OCI-M1 (cell line): ENCODE measurements at regions not wholly inside any gene's neighbourhood (a gene's known extent, or its start where the extent isn't known, plus 50 kb on each side); places are given as distances from the start of the nearest gene placed in this dataset.

Source experiments
- DNase-seq: peaks from one replicate; lab custom pipeline; 2025; lab: John Stamatoyannopoulos, UW

- no peak for DNase-seq
Measured at GRCh38 chr1:59123081-59123681, 173.7 kb upstream of the FGGY start.

GRCh38 chr1:59124166-59124565, 172.7 kb upstream of the FGGY start:
- DNase-seq, result no peak

DNA sequence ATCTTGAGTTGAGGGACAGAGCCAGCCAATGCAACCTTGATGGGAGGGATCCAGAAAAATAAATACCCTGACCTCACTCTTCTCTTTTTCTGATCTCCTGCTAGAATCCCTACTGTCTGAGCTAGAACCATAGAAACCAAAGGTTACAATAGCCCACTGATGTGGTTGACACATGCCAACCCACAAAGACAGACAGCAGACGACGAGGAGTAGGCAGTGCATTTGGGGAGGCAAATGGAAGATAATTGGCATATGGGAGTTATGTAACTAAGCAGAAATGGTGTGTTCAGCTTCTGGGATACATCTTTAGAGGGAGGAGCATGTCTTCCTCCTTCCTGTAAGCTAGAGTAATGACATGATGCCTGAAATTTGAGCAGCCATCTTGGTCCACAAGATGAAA, 171.7 kb upstream of the FGGY start:
- DNase-seq, result no peak

GRCh38 chr1:59125676-59126320, 171.1 kb upstream of the FGGY start:
- DNase-seq, result no peak

- no peak for DNase-seq
Measured at GRCh38 chr1:59126366-59126765, 170.5 kb upstream of the FGGY start.

DNA sequence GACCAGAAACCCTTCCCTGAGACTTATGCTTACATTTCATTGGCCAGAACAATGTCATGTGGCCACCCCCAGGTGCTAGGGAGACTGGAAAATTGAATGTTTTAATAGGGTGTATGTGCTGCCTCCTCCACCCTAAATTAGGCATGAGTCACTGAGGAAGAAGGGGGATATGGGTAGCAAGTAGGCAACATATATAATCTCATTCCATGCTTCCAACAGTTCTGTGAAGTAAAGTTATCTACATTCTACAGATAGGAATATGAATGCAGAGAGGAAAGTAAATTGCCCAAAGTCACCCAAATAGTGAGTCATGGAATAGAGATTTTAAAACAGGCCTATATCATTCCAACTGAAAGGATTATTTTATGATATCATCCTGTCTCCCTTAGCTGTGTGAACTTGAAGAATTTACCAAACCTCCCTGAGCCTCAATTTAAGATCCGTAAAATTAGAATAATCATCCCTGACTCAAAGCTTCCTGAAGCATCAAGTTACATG, 168.6 kb upstream of the FGGY start:
- no peak for DNase-seq

DNA sequence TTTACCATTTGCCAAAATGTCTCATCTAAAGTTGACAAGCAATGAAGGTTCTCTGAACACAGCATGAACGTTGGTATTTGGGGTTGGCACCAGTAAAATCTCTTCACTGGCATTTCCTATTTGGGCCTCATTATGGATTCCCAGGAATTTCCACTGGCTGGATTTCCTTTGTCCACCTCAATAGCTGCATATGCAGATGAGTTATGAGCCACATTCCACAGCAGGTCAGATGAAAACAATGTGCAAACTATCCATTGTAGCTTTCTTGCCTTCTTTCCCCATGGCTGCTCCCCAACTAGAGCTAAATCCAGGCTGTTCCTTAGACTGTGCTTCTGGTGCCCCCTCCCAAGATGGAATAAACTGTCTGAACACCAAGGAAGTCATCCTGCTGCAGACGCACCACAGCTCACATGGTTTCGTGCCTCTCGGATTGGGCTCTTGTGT, 168.1 kb upstream of the FGGY start:
- no peak for DNase-seq

GRCh38 chr1:59132295-59132694, 164.6 kb upstream of the FGGY start:
- no peak for DNase-seq

DNA sequence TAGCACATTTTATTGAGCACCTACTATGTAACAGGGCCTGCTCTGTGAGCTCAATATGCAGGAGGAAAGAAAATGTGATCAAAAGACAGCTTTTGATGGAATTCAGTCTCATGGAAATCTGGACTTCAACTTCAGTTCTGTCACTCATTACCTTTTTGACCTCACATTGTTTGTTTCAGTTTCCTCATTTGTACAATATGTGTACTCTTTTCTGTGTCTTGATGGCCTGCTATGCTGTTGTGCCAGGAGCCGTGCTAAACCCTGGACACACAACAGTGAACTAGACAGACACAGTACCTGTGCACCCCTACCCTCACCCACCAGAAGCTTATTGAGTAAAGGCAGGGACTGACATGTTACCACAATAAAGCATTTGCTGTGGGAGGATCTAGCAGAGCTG, 162.9 kb upstream of the FGGY start:
- DNase-seq, result no peak

- no peak for DNase-seq
Measured at GRCh38 chr1:59135761-59136255, 161.1 kb upstream of the FGGY start.

DNA sequence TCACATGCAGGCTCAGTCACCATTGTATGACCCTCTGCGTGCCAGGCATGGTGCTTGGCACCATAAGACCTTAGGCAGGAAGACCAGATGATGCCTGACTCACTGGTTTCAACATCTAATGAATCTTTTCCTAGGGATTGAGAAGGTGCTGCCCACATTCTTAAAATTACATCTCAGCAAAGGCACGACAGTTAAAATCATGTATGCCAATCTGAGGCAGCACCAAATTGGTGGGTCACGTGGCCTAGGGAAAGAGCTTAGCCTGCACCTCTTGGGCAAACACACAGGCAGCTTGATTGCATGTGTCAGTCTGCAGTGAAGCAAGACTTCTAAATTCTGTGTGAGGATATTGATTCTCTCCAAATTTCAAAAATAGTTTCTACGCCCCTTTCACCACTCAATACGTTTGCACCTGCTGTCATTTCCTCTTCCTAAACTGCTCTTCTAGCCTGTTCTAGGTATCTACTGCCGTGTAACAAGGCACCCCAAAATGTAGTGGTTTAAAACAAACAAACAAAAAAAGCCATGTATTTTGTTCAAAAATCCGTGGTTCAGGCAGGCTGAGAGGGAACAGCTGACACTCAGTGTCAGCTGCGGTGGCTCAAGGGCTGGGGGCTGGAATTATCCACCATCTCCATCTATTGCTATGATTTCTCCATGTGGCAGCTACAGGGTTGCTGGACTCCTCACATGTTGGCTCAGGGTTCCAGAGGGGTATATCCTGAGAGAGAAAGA, 160.2 kb upstream of the FGGY start:
- no peak for DNase-seq

- no peak for DNase-seq
Measured at GRCh38 chr1:59137276-59137615, 159.6 kb upstream of the FGGY start.

GRCh38 chr1:59137968-59138367, 158.9 kb upstream of the FGGY start:
- DNase-seq, result no peak

- DNase-seq, result peak; percentile 7
Measured at GRCh38 chr1:59138402-59138801, 158.5 kb upstream of the FGGY start.

DNA sequence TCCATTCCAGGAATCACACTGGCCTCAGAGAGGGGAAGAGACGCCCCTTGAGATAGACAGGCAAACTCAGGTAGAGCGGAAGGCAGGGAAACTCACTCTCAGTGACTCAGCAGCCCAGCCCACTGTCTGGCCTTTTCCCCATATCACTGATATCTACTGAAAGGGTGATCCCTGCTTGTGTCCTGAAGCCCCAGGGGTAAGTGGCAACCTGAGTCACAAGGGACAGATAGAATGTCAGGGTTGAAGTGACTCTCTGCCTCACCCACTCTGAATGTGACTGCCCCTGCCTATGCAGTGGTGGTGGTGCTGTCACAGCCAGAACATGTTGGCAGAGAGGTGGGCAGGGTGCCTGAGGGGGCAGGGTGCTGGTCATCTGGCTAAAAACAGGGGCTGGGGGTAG, 157.5 kb upstream of the FGGY start:
- no peak for DNase-seq

DNA sequence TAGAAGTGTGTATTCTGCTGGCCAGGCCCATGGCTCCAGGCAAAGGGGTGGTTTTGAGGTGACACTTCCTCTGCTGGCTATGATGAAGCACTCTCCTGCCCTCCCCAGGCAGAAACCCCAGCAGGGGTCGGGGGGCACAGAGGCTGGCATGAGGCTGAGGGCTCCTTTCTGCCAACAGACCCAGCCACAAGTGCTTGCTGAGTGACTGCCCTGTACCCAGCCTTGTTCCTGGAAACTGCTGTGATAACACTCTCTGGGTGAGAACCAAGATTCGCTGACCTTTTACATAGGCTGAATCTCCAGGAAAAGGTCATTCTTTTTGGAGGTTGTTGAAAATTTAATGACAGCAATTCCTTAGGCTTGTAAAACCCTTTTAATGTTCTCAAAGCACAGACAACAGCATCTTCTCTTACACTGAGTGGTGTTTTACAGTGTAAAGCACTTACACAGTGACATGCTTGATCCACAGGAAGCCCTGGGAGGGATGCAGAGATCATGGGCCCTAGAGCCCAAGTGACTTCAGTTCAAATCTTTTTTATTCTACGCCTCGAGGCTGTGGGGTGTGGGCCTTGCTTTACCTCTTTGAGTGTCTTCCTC, 155.5 kb upstream of the FGGY start:
- DNase-seq, result no peak

GRCh38 chr1:59142311-59143132, 154.4 kb upstream of the FGGY start:
- peak; percentile 22 for DNase-seq

DNA sequence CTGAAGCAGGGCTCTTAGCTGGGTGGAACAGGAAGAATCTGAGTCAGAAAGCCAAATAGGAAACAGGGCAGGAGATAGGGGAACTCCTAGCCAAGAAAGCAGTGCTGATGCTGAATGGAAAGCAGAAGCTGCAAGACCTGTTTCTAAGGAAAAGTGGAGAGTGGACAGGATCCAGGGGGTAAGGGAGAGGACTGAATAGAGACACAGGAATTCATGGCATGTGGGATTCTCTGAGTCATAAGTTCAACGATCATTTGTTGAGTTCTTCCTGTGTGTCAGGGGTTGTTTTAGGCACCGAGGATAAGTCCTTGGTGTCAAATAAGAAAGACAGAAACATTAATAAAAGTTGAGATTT, 153.8 kb upstream of the FGGY start:
- DNase-seq, result peak; percentile 20

DNA sequence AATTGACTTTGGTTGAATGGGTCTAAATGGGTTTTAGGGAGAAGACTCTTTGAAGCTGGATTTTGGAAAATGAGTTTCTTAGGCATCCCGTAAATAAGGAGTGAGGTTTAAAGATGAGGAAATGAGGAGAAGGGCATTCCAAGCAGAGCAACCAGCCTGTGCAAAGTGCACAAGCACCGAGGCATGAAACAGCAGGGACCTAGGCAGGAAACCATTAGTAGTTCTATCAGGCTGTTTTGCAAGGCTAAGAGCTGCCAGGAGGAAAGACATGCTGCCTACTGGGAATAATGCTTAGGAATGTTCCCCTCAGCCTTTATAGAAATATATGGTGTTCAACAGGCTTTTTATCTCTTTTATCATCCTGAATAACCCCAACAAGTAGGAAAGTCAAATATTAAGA, 153.1 kb upstream of the FGGY start:
- no peak for DNase-seq

GRCh38 chr1:59144959-59145358, 151.9 kb upstream of the FGGY start:
- no peak for DNase-seq

- DNase-seq, result no peak
Measured at GRCh38 chr1:59146056-59146455, 150.8 kb upstream of the FGGY start.
